ENCODE measurements at regions not wholly inside any gene's neighbourhood (a gene's known extent, or its start where the extent isn't known, plus 50 kb on each side); places are given as distances from the start of the nearest gene placed in this dataset.
"Not testable (repeated sequence)": the region's sequence is repeated elsewhere in the genome, so short reads cannot be mapped to it uniquely, and the experiment has no call there.

- no peak for DNase-seq (ENCODE audit: low spot score)
Measured at GRCh38 chr12:75759842-75760572, 248.6 kb upstream of the KRR1 start.

- DNase-seq (ENCODE audit: low spot score), result no peak
Measured at GRCh38 chr12:75759196-75759595, 247.8 kb upstream of the KRR1 start.

DNA sequence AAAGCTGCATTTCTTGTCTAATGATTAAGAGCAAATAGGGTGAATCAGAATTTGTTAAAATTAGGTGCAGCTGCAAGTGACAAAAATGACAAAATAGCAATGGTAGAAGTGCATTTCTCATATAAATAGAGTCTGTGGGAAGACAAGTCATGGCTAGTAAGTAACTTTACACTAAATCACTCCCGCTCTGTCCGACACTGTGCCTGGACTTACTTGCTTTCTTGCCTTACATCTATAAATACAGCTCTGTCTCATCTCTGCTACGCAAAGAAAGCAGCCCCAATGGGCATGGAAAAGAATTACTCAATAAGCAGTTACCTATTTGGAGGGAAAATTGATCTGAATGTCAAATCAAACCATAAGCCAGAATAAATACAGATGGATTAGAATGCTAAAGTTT, 245.4 kb upstream of the KRR1 start:
- no peak for DNase-seq (ENCODE audit: low spot score)

DNA sequence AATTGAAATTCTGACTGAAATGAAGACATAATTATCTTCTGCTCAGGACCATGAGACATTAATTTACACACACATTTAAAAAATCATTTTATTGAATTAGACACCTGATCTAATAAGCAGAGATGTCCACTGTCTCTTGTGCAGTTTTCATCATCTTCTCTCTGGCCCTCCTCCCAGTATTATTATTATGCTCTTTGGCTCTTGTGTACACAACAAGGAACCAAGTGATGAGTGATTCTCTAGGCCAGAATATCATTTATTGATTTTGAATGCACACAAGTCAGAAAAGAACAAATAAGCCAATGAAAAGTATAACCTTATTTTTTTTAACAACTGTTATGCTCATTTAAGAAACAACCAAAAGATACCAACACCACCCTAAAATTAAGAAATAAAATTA, 244.7 kb upstream of the KRR1 start:
- no peak for DNase-seq (ENCODE audit: low spot score)

DNA sequence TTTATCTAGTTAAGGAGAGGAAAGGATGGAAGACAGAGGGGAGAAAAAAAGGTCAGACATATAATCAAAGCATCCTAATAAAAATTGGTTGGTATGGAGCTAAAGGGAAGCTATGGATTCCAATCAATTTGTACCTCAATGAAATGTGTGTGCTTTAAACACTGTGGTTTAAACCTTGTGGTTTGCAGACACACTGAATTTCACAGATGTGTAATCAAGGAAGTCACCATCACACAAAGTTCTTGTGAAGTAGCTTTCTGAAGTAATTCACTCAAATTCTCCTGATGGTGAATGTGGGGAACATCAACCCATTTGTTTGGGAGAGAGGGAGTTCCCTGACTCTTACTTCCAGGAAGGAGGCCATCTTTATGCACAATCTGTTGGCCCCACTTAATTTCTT, 243.3 kb upstream of the KRR1 start:
- no peak for DNase-seq (ENCODE audit: low spot score)

- DNase-seq (ENCODE audit: low spot score), result no peak
Measured at GRCh38 chr12:75754141-75754540, 242.7 kb upstream of the KRR1 start.

DNA sequence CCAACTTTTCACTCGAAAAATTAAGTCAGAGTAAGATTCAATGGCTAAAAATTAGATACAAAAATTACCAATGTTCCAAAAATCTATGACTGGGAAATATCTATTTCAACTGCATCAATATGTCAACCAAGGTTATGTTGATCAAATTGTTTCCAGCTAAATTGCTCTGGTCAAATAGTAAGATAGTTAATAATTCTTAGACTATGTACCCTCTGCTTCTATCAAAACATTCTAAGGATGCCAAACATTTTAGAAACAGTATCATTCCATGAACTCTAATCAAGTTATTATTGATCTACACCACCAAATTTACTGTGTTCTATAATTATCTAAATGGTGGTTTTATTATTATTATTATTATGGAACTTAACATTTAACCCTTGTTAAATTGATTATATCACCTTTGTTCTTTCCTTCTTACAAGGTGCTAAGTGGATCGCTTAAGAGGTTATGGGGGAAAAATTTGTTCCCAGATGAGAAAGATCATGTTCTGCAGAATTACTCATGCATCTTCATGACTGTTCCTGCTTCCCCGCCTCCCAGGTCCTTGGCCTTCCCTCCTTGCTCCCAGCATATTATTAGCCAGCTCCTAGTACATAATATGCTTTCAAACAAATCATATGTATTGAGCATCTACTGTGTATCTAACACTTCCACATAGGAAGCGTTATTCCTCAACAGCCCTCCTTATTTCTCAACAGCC, 240.5 kb upstream of the KRR1 start:
- DNase-seq (ENCODE audit: low spot score), result no peak

DNA sequence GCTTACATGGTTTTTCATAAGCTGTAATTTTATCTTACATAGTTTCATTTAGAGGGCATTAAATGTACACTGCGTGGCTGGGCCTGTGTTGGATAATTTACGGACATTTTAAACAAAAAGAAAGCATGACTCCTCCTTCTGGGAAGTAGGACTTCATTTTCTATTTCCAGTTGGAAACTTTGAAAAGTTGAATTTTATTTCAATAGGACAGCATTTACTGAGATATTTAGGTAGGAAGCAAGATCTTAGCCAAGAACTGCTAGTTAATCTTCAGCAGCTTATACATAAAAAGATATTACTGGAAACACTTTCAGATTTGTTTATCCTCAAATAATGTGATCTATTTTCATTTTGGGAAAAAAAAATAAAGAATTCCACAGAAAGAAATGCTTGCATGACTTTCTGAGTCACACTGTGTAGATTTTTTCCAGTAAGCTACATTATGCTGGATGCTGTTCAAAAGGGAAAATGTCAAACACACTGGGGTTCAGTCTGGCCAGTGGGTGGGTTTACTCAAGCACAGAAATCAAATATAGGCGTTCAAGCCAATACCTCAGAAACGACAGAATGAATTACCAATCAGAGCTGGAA, 239.4 kb upstream of the KRR1 start:
- no peak for DNase-seq (ENCODE audit: low spot score)

GRCh38 chr12:75748990-75749389, 237.6 kb upstream of the KRR1 start:
- DNase-seq (ENCODE audit: low spot score), result not testable (repeated sequence)

- no peak for DNase-seq (ENCODE audit: low spot score)
Measured at GRCh38 chr12:75748136-75748535, 236.7 kb upstream of the KRR1 start.

DNA sequence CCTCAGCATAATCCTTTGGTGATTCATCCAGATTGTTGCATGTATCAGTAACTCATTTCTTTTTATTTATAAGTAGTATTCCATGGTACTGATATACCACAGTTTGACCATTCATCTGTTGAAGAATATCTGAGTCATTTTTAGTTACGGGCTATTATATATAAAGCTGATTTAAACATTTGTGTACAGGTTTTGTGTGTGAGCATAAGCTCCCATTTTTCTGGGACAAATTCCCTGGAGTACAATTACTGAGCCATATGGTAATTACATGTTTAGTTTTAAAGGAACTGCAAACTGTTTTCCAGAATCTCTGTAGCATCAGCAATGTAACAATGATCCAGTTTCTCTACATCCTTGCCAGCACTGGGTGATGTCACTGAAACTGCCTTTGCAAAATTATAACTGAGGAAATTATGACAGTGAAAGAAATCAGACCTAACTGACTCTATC, 236.2 kb upstream of the KRR1 start:
- peak; percentile 17 for DNase-seq (ENCODE audit: low spot score)

DNA sequence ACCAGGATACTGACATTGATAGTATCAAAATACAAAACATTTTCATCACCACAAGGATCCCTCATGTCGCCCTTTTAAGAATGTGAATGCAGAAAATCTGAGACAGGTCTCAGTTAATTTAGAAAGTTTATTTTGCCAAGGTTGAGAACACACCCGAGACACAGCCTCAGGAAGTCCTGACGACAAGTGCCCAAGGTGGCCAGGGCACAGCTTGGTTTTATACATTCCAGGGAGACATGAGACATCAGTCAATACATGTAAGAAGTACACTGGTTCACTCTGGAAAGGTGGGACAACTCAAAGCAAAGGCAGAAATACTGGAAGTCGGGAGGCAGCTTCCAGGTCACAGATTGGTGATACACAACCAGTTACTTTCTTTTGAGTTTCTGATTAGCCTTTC, 235.2 kb upstream of the KRR1 start:
- DNase-seq (ENCODE audit: low spot score), result no peak

- DNase-seq (ENCODE audit: low spot score), result no peak
Measured at GRCh38 chr12:75744607-75745256, 233.3 kb upstream of the KRR1 start.

DNA sequence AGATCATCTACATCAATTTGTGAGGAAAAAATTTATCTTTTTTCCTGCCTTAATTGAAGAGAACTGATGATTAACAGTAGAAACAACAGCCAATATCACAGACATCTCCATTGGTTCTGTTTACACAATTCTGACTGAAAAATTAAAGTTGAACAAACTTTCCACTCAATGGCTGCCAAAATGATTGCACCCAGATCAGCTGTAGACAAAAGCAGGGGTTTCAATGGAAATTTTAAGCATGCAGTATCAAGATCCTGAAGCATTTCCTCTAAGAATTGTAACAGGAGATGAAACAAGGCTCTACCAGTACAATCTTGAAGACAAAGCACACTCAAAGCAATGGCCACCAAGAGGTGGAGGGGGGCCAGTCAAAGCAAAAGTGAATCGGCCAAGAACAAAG, 231.6 kb upstream of the KRR1 start:
- DNase-seq (ENCODE audit: low spot score), result no peak

DNA sequence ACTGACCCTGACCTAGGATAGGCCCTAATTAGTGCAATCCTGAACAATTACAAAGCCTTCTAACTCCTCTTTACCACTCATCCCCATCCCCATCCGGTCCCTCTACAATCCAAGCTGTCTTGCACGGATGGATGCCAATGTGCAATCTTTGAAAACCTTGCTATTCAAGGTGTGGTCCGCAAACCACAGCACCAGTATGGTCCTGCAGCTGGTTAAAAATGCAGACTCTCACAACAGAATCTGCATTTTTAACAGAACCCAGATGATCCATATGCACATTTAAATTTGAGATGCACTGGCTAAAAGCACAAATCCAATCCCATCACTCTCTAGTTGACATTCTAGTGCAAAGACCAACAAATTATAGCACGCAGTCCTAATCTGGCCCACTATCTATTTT, 230.6 kb upstream of the KRR1 start:
- no peak for DNase-seq (ENCODE audit: low spot score)

DNA sequence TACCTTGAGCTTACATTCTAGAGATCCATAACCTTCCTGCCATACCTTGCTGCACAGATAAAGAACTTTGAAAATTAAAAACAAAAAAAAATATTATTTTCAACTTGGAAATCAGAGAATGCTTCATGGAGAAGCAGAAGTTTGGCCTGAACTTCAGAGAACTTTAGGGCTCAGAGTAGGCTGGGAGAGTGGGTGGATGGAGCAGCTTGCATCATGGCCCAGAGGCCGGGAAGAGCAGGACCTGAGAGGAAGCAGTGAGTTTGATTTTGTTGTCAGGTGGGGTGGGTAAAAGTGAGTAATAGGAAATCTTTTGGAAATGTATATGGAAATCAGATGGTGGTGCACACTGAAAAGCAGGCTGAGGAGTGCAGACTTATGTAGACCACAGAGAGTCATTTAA, 228.5 kb upstream of the KRR1 start:
- DNase-seq (ENCODE audit: low spot score), result no peak

- DNase-seq (ENCODE audit: low spot score), result not testable (repeated sequence)
Measured at GRCh38 chr12:75739098-75739497, 227.7 kb upstream of the KRR1 start.

DNA sequence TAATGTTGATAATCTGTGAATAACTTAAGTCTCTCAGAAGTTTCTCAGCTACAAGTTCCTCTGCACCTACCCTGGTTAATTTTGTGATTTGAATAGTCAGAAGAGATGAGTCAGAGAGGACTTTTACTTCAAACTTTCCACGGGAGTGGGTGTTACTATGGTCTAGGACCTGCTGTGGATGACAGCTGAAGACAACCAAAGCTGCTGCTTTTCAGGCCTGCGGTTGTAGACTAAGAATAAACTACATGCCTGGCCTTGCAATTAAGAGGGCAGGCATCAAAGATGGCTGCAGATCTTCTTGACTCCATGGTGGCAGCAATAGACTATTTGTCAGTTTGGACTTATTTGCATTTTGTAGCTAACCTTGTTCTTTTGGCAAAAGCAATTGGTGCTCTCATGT, 227.1 kb upstream of the KRR1 start:
- no peak for DNase-seq (ENCODE audit: low spot score)

DNA sequence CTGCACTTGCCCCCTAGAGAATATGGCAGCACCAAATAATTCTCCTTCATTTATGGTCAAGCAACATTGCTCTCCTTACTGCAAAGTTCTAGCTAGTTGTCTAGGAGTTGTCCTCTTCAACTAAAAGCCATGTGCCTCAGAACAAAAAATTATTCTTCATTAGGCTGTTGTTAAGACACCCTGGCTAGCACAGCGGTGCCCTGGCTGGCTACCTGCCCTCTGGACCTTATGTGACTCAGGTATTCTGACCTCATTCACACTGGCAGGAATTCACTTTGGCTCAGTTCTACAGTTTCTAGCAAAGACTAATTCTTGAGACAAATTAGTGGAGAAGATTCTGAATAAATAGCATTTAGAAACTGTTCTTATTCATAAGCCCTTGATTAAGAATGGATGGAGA, 224.4 kb upstream of the KRR1 start:
- peak; percentile 63 for DNase-seq (ENCODE audit: low spot score)

DNA sequence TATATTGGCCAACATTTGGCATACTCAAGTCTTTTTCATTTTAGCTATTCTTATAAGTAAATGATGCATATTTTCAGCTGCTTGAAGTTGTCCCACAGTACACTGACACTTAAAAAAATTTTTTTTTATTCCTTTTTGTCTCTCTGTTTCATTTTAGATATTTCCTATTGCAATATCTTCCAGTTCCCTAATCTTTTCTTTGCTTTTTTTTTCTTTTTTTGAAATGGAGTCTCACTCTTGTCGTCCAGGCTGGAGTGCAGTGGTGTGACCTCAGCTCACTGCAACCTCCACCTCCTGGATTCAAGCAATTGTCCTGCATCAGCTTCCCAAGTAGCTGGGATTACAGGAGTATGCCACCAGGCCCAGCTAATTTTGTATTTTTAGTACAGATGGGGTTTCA, 217.4 kb upstream of the KRR1 start:
- no peak for DNase-seq (ENCODE audit: low spot score)

GRCh38 chr12:75727577-75727976, 216.2 kb upstream of the KRR1 start:
- DNase-seq (ENCODE audit: low spot score), result no peak

DNA sequence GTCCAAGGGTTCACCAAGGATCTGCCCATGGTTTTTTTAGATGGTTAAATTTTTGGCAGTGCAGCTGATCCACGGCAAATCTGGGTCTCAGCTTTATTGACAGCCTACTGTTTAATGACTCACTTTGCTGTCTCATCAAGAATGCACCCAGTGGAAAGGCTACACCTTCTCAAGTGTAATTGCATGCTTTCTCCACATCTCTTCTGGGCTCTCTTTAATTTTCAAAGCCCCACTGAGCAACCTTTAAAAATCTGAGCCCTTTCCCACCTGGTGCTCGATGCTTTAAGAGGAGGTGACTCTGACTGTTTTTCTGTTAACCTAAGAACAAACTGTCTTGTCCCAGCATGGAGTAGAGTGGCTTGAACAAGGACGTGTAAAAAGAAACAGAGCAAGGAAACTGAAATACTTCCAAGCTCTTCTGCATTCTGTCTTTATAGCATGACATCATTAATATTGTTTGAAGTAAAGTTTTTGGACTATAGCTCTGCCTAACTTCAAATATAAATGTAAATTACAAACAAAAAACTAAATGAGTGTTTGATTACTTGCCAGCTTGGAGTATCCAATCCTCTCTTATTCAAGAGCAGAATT, 214.2 kb upstream of the KRR1 start:
- DNase-seq (ENCODE audit: low spot score), result no peak

- peak; percentile 40 for DNase-seq (ENCODE audit: low spot score)
Measured at GRCh38 chr12:75724928-75725312, 213.5 kb upstream of the KRR1 start.

Measured in Ammon's horn (tissue), 1 donor.